ENCODE measurements at regions not wholly inside any gene's neighbourhood (a gene's known extent, or its start where the extent isn't known, plus 50 kb on each side); places are given as distances from the start of the nearest gene placed in this dataset.

- Histone ChIP-seq H3K27me3 (ENCODE audit: insufficient read depth, low read length) (no peaks in the 10 kb centered on the region), H2AFZ (ENCODE audit: low read length) (no peak overlapping the region), H3K4me2 (ENCODE audit: insufficient read depth, low read length) (no peak overlapping the region), H3K4me1 (ENCODE audit: insufficient read depth, low read length) (no peaks in the 10 kb centered on the region), H3K36me3 (ENCODE audit: insufficient read depth, low read length) (no peaks in the 10 kb centered on the region), H3K4me3 (ENCODE audit: insufficient read depth, low read length) (no peak overlapping the region), H3K27ac (ENCODE audit: low read depth, low read length) (no peak overlapping the region), H4K20me1 (ENCODE audit: insufficient read depth, low read length) (no peaks in the 10 kb centered on the region), H3K9me3 (ENCODE audit: low read depth, low read length) (peaks cover 1% of the 10 kb centered on the region), H3K79me2 (ENCODE audit: insufficient read depth, low read length) (no peaks in the 10 kb centered on the region)
- no peak for TF ChIP-seq CTCF (IDR thresholded peaks at IDR 0.05; ENCODE audit: extremely low read depth, low read depth, low read length)
- no peak for DNase-seq (ENCODE audit: insufficient read length, low spot score, missing footprints)
These were observed 274.9 kb upstream of the CCL2 start for GRCh38 chr17:33980193-33980592.

DNA sequence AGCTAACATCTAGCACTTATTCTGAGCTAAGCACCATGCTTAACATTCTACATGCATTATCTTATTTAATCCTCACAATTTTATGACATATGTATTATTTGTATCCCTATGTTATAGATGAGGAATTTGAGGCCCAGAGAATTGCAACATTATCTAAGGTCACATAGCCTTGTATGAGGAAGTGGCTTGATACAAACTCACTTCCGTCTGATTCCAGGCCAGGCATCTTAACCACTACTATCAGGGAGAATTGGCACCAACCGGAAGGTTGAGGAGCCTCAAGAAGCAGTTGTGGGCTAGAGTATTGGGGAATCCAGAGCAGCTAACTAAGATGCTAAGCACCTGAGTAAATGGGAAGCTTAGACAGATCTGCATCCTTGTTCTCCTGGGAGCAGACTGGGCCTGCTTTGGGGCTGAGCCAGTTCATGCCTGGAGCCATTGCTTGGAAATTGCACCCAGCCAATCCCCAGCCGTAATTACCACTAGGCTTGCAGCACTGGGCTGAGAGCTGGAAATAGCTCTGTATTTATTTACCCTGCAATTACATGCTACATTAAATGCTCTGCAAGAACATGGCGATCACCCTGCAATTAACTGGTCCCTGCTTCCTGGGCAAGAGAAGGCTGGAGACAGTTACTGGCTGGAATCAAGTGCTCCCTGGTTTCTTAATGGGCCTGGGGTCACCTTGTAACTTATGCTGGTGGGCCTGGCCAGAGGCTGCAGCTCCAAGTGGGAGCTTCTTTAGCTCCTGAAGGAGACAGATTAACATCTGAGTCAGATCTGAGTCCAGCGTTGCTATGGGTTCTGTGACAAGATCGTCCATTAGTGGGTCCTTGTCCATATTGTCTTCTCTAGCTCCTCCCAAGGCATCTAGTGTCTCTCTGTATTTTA lies 273.1 kb upstream of the CCL2 start:
- H3K4me2 ChIP-seq (ENCODE audit: insufficient read depth, low read length) = no peak overlapping the region
- no peak overlapping the region for H2AFZ ChIP-seq (ENCODE audit: low read length)
- H3K79me2 ChIP-seq (ENCODE audit: insufficient read depth, low read length) = no peaks in the 10 kb centered on the region
- no peaks in the 10 kb centered on the region for H4K20me1 ChIP-seq (ENCODE audit: insufficient read depth, low read length)
- peaks cover 1% of the 10 kb centered on the region for H3K9me3 ChIP-seq (ENCODE audit: low read depth, low read length)
- no peaks in the 10 kb centered on the region for H3K4me1 ChIP-seq (ENCODE audit: insufficient read depth, low read length)
- H3K27me3 ChIP-seq (ENCODE audit: insufficient read depth, low read length) = no peaks in the 10 kb centered on the region
- no peaks in the 10 kb centered on the region for H3K36me3 ChIP-seq (ENCODE audit: insufficient read depth, low read length)
- no peak for DNase-seq (ENCODE audit: insufficient read length, low spot score, missing footprints)
- no peak overlapping the region for H3K4me3 ChIP-seq (ENCODE audit: insufficient read depth, low read length)
- no peak overlapping the region for H3K27ac ChIP-seq (ENCODE audit: low read depth, low read length)
- no peak for TF ChIP-seq CTCF (IDR thresholded peaks at IDR 0.05; ENCODE audit: extremely low read depth, low read depth, low read length)

GRCh38 chr17:33982909-33983308 lies 272.2 kb upstream of the CCL2 start:
- no peaks in the 10 kb centered on the region for H3K36me3 ChIP-seq (ENCODE audit: insufficient read depth, low read length)
- H3K4me1 ChIP-seq (ENCODE audit: insufficient read depth, low read length) = no peaks in the 10 kb centered on the region
- no peak overlapping the region for H3K4me2 ChIP-seq (ENCODE audit: insufficient read depth, low read length)
- TF ChIP-seq CTCF (IDR thresholded peaks at IDR 0.05; ENCODE audit: extremely low read depth, low read depth, low read length) = no peak
- H3K9me3 ChIP-seq (ENCODE audit: low read depth, low read length) = peaks cover 1% of the 10 kb centered on the region
- H4K20me1 ChIP-seq (ENCODE audit: insufficient read depth, low read length) = no peaks in the 10 kb centered on the region
- H2AFZ ChIP-seq (ENCODE audit: low read length) = no peak overlapping the region
- H3K27me3 ChIP-seq (ENCODE audit: insufficient read depth, low read length) = no peaks in the 10 kb centered on the region
- no peak overlapping the region for H3K4me3 ChIP-seq (ENCODE audit: insufficient read depth, low read length)
- no peak for DNase-seq (ENCODE audit: insufficient read length, low spot score, missing footprints)
- H3K27ac ChIP-seq (ENCODE audit: low read depth, low read length) = no peak overlapping the region
- H3K79me2 ChIP-seq (ENCODE audit: insufficient read depth, low read length) = no peaks in the 10 kb centered on the region

- H3K79me2 ChIP-seq (ENCODE audit: insufficient read depth, low read length) = no peaks in the 10 kb centered on the region
- no peak overlapping the region for H3K4me3 ChIP-seq (ENCODE audit: insufficient read depth, low read length)
- H3K36me3 ChIP-seq (ENCODE audit: insufficient read depth, low read length) = no peaks in the 10 kb centered on the region
- no peaks in the 10 kb centered on the region for H3K27me3 ChIP-seq (ENCODE audit: insufficient read depth, low read length)
- no peak for DNase-seq (ENCODE audit: insufficient read length, low spot score, missing footprints)
- no peak overlapping the region for H3K27ac ChIP-seq (ENCODE audit: low read depth, low read length)
- H3K4me2 ChIP-seq (ENCODE audit: insufficient read depth, low read length) = no peak overlapping the region
- no peaks in the 10 kb centered on the region for H3K4me1 ChIP-seq (ENCODE audit: insufficient read depth, low read length)
- no peak for TF ChIP-seq CTCF (IDR thresholded peaks at IDR 0.05; ENCODE audit: extremely low read depth, low read depth, low read length)
- no peak overlapping the region for H2AFZ ChIP-seq (ENCODE audit: low read length)
- H4K20me1 ChIP-seq (ENCODE audit: insufficient read depth, low read length) = no peaks in the 10 kb centered on the region
- peaks cover under 1% of the 10 kb centered on the region for H3K9me3 ChIP-seq (ENCODE audit: low read depth, low read length)
These were observed 271.1 kb upstream of the CCL2 start for GRCh38 chr17:33983824-33984574.
